H1 (cell line): ENCODE measurements at regions not wholly inside any gene's neighbourhood (a gene's known extent, or its start where the extent isn't known, plus 50 kb on each side); places are given as distances from the start of the nearest gene placed in this dataset.

ENCODE experiments used
- CTCF ChIA-PET: fragments of 300-600 bp; sonication (Branson Sonifier 250); formaldehyde crosslinking; loops from one replicate; lab custom pipeline; 2021; ENCODE audit not compliant: partially characterized antibody; lab: Charles Lee
- POLR2A ChIA-PET: fragments of 300-600 bp; sonication (Branson Sonifier 250); formaldehyde crosslinking; loops from one replicate; lab custom pipeline; 2021; ENCODE audit warnings: inconsistent platforms; ENCODE audit not compliant: partially characterized antibody; lab: Charles Lee
- DNase-seq, 2 experiments: peaks; one replicate each; pipeline versions ENCODE4 v3.0.0 to v3.0.0-alpha.2; 2010 to 2022; ENCODE audit warnings: low spot score in 2 of 2, low read depth in 1 of 2, mixed read lengths in 1 of 2
- FAIRE-seq: peaks from 2 replicates; lab custom pipeline; 2011; peaks lifted over from hg19 to GRCh38; lab: Jason Lieb, UNC
- H2AFZ ChIP-seq: 2 replicates; pipeline ENCODE4 v1.8.1; 2012; ENCODE audit warnings: low read length, inconsistent platforms
- H2AK5ac ChIP-seq: 2 replicates; pipeline ENCODE4 v1.6.1; 2013; ENCODE audit warnings: low read depth, low read length
- H2BK120ac ChIP-seq: replicated peaks from 2 replicates; pipeline ENCODE3; 2013; ENCODE audit warnings: low read depth, low read length, inconsistent platforms
- H2BK12ac ChIP-seq: 2 replicates; pipeline ENCODE4 v1.6.1; 2013; ENCODE audit warnings: low read depth, low read length
- H2BK15ac ChIP-seq: 2 replicates; pipeline ENCODE4 v1.6.1; 2013; ENCODE audit warnings: low read length
- H2BK20ac ChIP-seq: 2 replicates; pipeline ENCODE4 v1.6.1; 2013; ENCODE audit warnings: low read length
- H2BK5ac ChIP-seq: 2 replicates; pipeline ENCODE4 v1.6.1; 2013; ENCODE audit warnings: low read depth, low read length
- H3K14ac ChIP-seq: 2 replicates; pipeline ENCODE4 v1.6.1; 2013; ENCODE audit warnings: inconsistent platforms; ENCODE audit not compliant: insufficient read length
- H3K18ac ChIP-seq: 2 replicates; pipeline ENCODE4 v1.6.1; 2013; ENCODE audit warnings: low read length; ENCODE audit errors: extremely low read depth
- H3K23ac ChIP-seq: 2 replicates; pipeline ENCODE4 v1.6.1; 2013; ENCODE audit warnings: inconsistent platforms; ENCODE audit not compliant: insufficient read length
- H3K23me2 ChIP-seq: 2 replicates; pipeline ENCODE4 v1.6.1; 2013; ENCODE audit warnings: low read depth, low read length
- H3K27ac ChIP-seq: 2 replicates; pipeline ENCODE4 v1.6.1; 2011; ENCODE audit warnings: low read depth, low read length, inconsistent platforms
- H3K27me3 ChIP-seq, 4 experiments: replicated peaks in 1 of 4; 1 replicate in 1 of 4; 2 replicates in 3 of 4; pipeline versions ENCODE4 v1.6.1 to v1.8.1; 2011 to 2013; ENCODE audit warnings: low read length in 3 of 4, mild to moderate bottlenecking in 3 of 4, inconsistent platforms in 2 of 4, mixed read lengths in 2 of 4, moderate library complexity in 1 of 4; ENCODE audit not compliant: control insufficient read depth in 3 of 4, insufficient read depth in 3 of 4; ENCODE audit errors: extremely low read depth in 1 of 4
- H3K36me3 ChIP-seq, 4 experiments: 2 replicates each; pipeline versions ENCODE4 v1.6.1 to v1.8.1; 2011 to 2013; ENCODE audit warnings: mild to moderate bottlenecking in 4 of 4, low read length in 3 of 4, moderate library complexity in 2 of 4, control low read depth in 1 of 4, inconsistent platforms in 1 of 4; ENCODE audit not compliant: insufficient read depth in 4 of 4, control insufficient read depth in 2 of 4
- H3K4ac ChIP-seq: replicated peaks from 2 replicates; pipeline ENCODE3; 2013; ENCODE audit warnings: low read length, low read depth, mixed read lengths, inconsistent platforms; ENCODE audit not compliant: insufficient read length
- H3K4me1 ChIP-seq, 4 experiments: replicated peaks in 1 of 4; 1 replicate in 1 of 4; 2 replicates in 3 of 4; pipeline versions ENCODE4 v1.6.1 to v1.8.1; 2011 to 2013; ENCODE audit warnings: low read length in 3 of 4, inconsistent platforms in 2 of 4, mixed read lengths in 1 of 4; ENCODE audit not compliant: insufficient read depth in 4 of 4, control insufficient read depth in 3 of 4
- H3K4me2 ChIP-seq, 2 experiments: 2 replicates each; pipeline versions ENCODE4 v1.6.1 to v1.8.1; 2011 to 2013; ENCODE audit warnings: low read depth in 2 of 2, low read length in 2 of 2, control low read depth in 1 of 2, inconsistent platforms in 1 of 2, mild to moderate bottlenecking in 1 of 2; ENCODE audit not compliant: insufficient read depth in 1 of 2
- H3K4me3 ChIP-seq, 4 experiments: fragments of 200-600, 300-600 bp in 1 of 4; sonication (generic), shearing (Covaris generic), sonication (Bioruptor Twin) in 1 of 4; 2 replicates each; pipeline versions ENCODE4 v1.5.1 to v1.8.1; 2011 to 2016; ENCODE audit warnings: low read length in 4 of 4, low read depth in 3 of 4, control low read depth in 2 of 4, inconsistent platforms in 2 of 4, mild to moderate bottlenecking in 2 of 4, mixed read lengths in 1 of 4, moderate library complexity in 1 of 4; ENCODE audit not compliant: insufficient read depth in 2 of 4; ENCODE audit errors: extremely low read depth in 1 of 4
- H3K56ac ChIP-seq: replicated peaks from 2 replicates; pipeline ENCODE3; 2013; ENCODE audit warnings: low read depth, mild to moderate bottlenecking, mixed read lengths, low read length, inconsistent platforms; ENCODE audit not compliant: insufficient read length
- H3K79me1 ChIP-seq: 2 replicates; pipeline ENCODE4 v1.6.1; 2013; ENCODE audit warnings: low read depth, low read length, control low read depth
- H3K79me2 ChIP-seq, 2 experiments: 2 replicates each; pipeline versions ENCODE4 v1.6.1 to v1.8.1; 2012 to 2013; ENCODE audit warnings: low read length in 2 of 2, mild to moderate bottlenecking in 2 of 2, inconsistent platforms in 1 of 2; ENCODE audit not compliant: insufficient read depth in 2 of 2, control insufficient read depth in 1 of 2
- H3K9ac ChIP-seq, 4 experiments: replicated peaks in 1 of 4; 1 replicate in 1 of 4; 2 replicates in 3 of 4; pipeline versions ENCODE4 v1.6.1 to v1.8.1; 2011 to 2013; ENCODE audit warnings: low read depth in 3 of 4, low read length in 3 of 4, control low read depth in 2 of 4, mild to moderate bottlenecking in 2 of 4, moderate library complexity in 2 of 4, inconsistent platforms in 1 of 4; ENCODE audit errors: extremely low read depth in 1 of 4
- H3K9me3 ChIP-seq, 2 experiments: 2 replicates each; pipeline versions ENCODE4 v1.6.1 to v1.8.1; 2012 to 2013; ENCODE audit warnings: mild to moderate bottlenecking in 2 of 2, moderate library complexity in 2 of 2, control low read depth in 1 of 2, inconsistent platforms in 1 of 2, low read depth in 1 of 2, low read length in 1 of 2, mixed read lengths in 1 of 2; ENCODE audit not compliant: insufficient read depth in 2 of 2
- H4K20me1 ChIP-seq, 2 experiments: replicated peaks in 1 of 2; 2 replicates each; pipeline versions ENCODE3 to v1.8.1; 2011 to 2013; ENCODE audit warnings: inconsistent platforms in 2 of 2, low read length in 2 of 2, mild to moderate bottlenecking in 1 of 2; ENCODE audit not compliant: insufficient read depth in 2 of 2, control insufficient read depth in 1 of 2
- H4K5ac ChIP-seq: 2 replicates; pipeline ENCODE4 v1.6.1; 2013; ENCODE audit warnings: low read length, low read depth, mixed read lengths, inconsistent platforms; ENCODE audit not compliant: insufficient read length
- H4K8ac ChIP-seq: 2 replicates; pipeline ENCODE4 v1.8.0; 2013; ENCODE audit warnings: mild to moderate bottlenecking, moderate library complexity, low read length, inconsistent platforms; ENCODE audit not compliant: insufficient read depth; ENCODE audit errors: extremely low read depth
- H4K91ac ChIP-seq: replicated peaks from 2 replicates; pipeline ENCODE3; 2013; ENCODE audit warnings: low read length, mixed read lengths, inconsistent platforms; ENCODE audit not compliant: insufficient read length
- ASH2L ChIP-seq: fragments of 200-600, 300-600 bp; sonication (generic); IDR thresholded peaks from one replicate; pipeline ENCODE4 v1.7.1; 2017; ENCODE audit warnings: low read length
- BACH1 ChIP-seq: IDR thresholded peaks from 2 replicates; pipeline ENCODE4 v1.6.1; 2012; ENCODE audit warnings: low read length, improper control_type of control experiment
- CEBPB ChIP-seq: IDR thresholded peaks from 2 replicates; pipeline ENCODE4 v1.6.1; 2012; ENCODE audit warnings: low read depth, low read length
- CREB1 ChIP-seq: IDR thresholded peaks from 2 replicates; pipeline ENCODE4 v1.6.1; 2012; ENCODE audit warnings: inconsistent platforms
- CTBP2 ChIP-seq: IDR thresholded peaks from 2 replicates; pipeline ENCODE4 v1.7.0; 2011; ENCODE audit warnings: borderline replicate concordance, mild to moderate bottlenecking, moderate library complexity, mixed read lengths, low read length; ENCODE audit not compliant: insufficient read depth, insufficient read length
- EGR1 ChIP-seq: IDR thresholded peaks from 2 replicates; pipeline ENCODE4 v1.6.1; 2011; ENCODE audit warnings: low read depth, low read length, borderline replicate concordance
- JUND ChIP-seq: IDR thresholded peaks from 2 replicates; pipeline ENCODE4 v1.6.1; 2011; ENCODE audit warnings: mild to moderate bottlenecking, improper control_type of control experiment, low read length
- KDM5A ChIP-seq: fragments of 200-600 bp; IDR thresholded peaks from 2 replicates; pipeline ENCODE4 v1.7.1; 2012; ENCODE audit warnings: mild to moderate bottlenecking, low read length, inconsistent platforms, mixed read lengths
- POLR2AphosphoS5 ChIP-seq: IDR thresholded peaks from 2 replicates; pipeline ENCODE4 v1.6.1; 2011; ENCODE audit warnings: low read depth, low read length
- RAD21 ChIP-seq, 2 experiments: IDR thresholded peaks in 1 of 2; conservative IDR thresholded peaks in 1 of 2; 2 replicates each; pipeline ENCODE4 v1.6.1; 2011; ENCODE audit warnings: low read depth in 2 of 2, low read length in 2 of 2, improper control_type of control experiment in 1 of 2, inconsistent platforms in 1 of 2, mild to moderate bottlenecking in 1 of 2, moderate library complexity in 1 of 2
- SP4 ChIP-seq: IDR thresholded peaks from 2 replicates; pipeline ENCODE4 v1.6.1; 2012; ENCODE audit warnings: low read length, inconsistent platforms
- TAF1 ChIP-seq: IDR thresholded peaks from 2 replicates; pipeline ENCODE4 v1.6.1; 2011; ENCODE audit warnings: mild to moderate bottlenecking, low read depth, low read length
- YY1 ChIP-seq: IDR thresholded peaks from 2 replicates; pipeline ENCODE4 v1.6.1; 2011; ENCODE audit warnings: low read depth, mild to moderate bottlenecking, low read length
- ZNF274 ChIP-seq: IDR thresholded peaks from 2 replicates; pipeline ENCODE4 v1.7.0; 2012; ENCODE audit warnings: low read length, borderline replicate concordance; ENCODE audit errors: extremely low read depth
- WGBS, 2 experiments: shearing (Covaris generic) in 1 of 2; methylation state at CpG; one replicate each; pipeline versions ENCODE4 v1.1.6 to v1.1.7; 2013 to 2015; ENCODE audit warnings: low lambda C conversion rate in 2 of 2, mixed read lengths in 2 of 2, inconsistent platforms in 1 of 2, low coverage in 1 of 2, missing lambda C conversion rate in 1 of 2; ENCODE audit not compliant: insufficient replicate concordance in 2 of 2, insufficient coverage in 1 of 2, insufficient read length in 1 of 2; ENCODE audit errors: extremely low coverage in 1 of 2, missing lambda C conversion rate in 1 of 2; 5-methylcytosine and 5-hydroxymethylcytosine counted together
- TF ChIP-seq, protein P1 (sequence below): IDR thresholded peaks from 2 replicates; pipeline ENCODE4 v1.6.1; 2011; ENCODE audit warnings: low read depth, mild to moderate bottlenecking, low read length; ENCODE audit not compliant: insufficient read depth

DNA sequence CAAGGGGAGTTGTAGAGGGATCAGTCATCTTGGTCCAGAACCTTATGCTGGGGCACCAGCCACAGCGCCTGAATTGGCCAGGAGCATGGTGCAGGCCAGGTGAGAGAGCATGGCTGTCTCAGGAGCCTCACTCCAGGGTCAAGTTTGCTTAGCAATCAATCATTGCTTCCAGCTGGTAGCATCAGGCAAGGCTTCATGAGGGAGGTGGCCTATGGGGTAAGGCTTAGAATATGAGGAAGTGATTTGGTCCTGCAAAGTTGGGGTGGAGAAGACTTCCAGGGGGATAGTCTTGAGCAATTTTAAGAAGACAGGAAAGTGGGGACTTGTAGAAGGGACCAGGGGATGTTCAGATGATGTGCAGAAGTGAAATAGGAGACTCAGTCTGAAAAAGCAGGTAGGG is 53.9 kb upstream of the PITX1 start:
- Histone ChIP-seq H3K9me3 (no peaks in the 10 kb centered on the region), H2BK120ac (no peak overlapping the region), H2BK5ac (no peak overlapping the region), H3K14ac (no peak overlapping the region), H3K9ac (no peak overlapping the region), H3K79me2 (no peaks in the 10 kb centered on the region), H3K4me3 (no peak overlapping the region), H3K4me1 (no peaks in the 10 kb centered on the region; a peak in 1 of 7 replicates), H4K8ac (no peak overlapping the region), H4K20me1 (no peaks in the 10 kb centered on the region), H3K36me3 (no peaks in the 10 kb centered on the region), H3K79me1 (no peaks in the 10 kb centered on the region), H4K5ac (no peak overlapping the region), H3K27me3 (no peaks in the 10 kb centered on the region; a peak in 1 of 7 replicates), H4K91ac (no peak overlapping the region), H3K56ac (no peak overlapping the region), H3K18ac (no peak overlapping the region), H2BK12ac (no peak overlapping the region), H2AK5ac (no peak overlapping the region), H3K27ac (no peak overlapping the region), H3K23ac (no peak overlapping the region), H3K4ac (no peak overlapping the region), H2BK20ac (no peak overlapping the region), H2AFZ (no peak overlapping the region), H2BK15ac (no peak overlapping the region), H3K23me2 (no peaks in the 10 kb centered on the region), H3K4me2 (no peak overlapping the region)
- WGBS, 2 experiments: 100% methylated on average over 1 of the region's 1 CpG; no CpG with 5 or more reads in 1 of the 2 experiments
- no peak for DNase-seq
- POLR2A ChIA-PET: no interaction called here
- CTCF ChIA-PET: interaction anchor here (1.1 to 1.3 kb wide), 3 partner anchors 11 to 104 kb away, joined by 3 to 5 read pairs (median 3); no protein-coding TSS in a partner anchor
- FAIRE-seq: no peak
- TF ChIP-seq CEBPB: no peak
- TF ChIP-seq RAD21 (IDR thresholded peaks at IDR 0.05 in 1 of 2, conservative IDR thresholded peaks at IDR 0.05 in 1 of 2; ENCODE audit: low read depth in 2 of 2, low read length in 2 of 2): no peak
- no peak for TF ChIP-seq EGR1
- TF ChIP-seq ZNF274: no peak
- TF ChIP-seq KDM5A: no peak
- no peak for TF ChIP-seq TAF1
- TF ChIP-seq SP4: no peak
- no peak for TF ChIP-seq ASH2L
- no peak for TF ChIP-seq POLR2AphosphoS5
- TF ChIP-seq BACH1: no peak
- TF ChIP-seq, protein P1, sequence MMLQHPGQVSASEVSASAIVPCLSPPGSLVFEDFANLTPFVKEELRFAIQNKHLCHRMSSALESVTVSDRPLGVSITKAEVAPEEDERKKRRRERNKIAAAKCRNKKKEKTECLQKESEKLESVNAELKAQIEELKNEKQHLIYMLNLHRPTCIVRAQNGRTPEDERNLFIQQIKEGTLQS: no peak
- TF ChIP-seq YY1: no peak
- no peak for TF ChIP-seq JUND
- no peak for TF ChIP-seq CTBP2
- TF ChIP-seq CREB1: no peak
